MM.1S (cell line): ENCODE measurements at regions not wholly inside any gene's neighbourhood (a gene's known extent, or its start where the extent isn't known, plus 50 kb on each side); places are given as distances from the start of the nearest gene placed in this dataset.

ENCODE experiments used
- DNase-seq: peaks from one replicate; pipeline ENCODE4 v3.0.0-alpha.2; 2015
- H2AFZ ChIP-seq: fragments of 300-600 bp; sonication (generic); 2 replicates; pipeline ENCODE4 v1.6.0; 2016; ENCODE audit warnings: antibody characterized with exemption, low read length
- H3F3A ChIP-seq: fragments of 300-600 bp; sonication (generic); 2 replicates; pipeline ENCODE4 v1.6.1; 2016; ENCODE audit warnings: mild to moderate bottlenecking, antibody characterized with exemption, low read length, moderate library complexity, mixed read lengths; ENCODE audit not compliant: insufficient read depth
- H3K27ac ChIP-seq: fragments of 300-600 bp; sonication (generic); 2 replicates; pipeline ENCODE4 v1.5.1; 2016; ENCODE audit warnings: mild to moderate bottlenecking, low read length
- H3K27me3 ChIP-seq: fragments of 300-600 bp; sonication (generic); replicated peaks from 2 replicates; pipeline ENCODE4 v1.6.0; 2016; ENCODE audit warnings: low read length; ENCODE audit not compliant: insufficient read depth
- H3K36me3 ChIP-seq: fragments of 300-600 bp; sonication (generic); replicated peaks from 2 replicates; pipeline ENCODE4 v1.6.1; 2016; ENCODE audit warnings: mild to moderate bottlenecking, low read length, mixed read lengths; ENCODE audit not compliant: insufficient read depth
- H3K4me1 ChIP-seq: fragments of 300-600 bp; sonication (generic); 2 replicates; pipeline ENCODE4 v1.6.1; 2016; ENCODE audit warnings: low read length, mixed read lengths
- H3K4me2 ChIP-seq: fragments of 300-600 bp; sonication (generic); 2 replicates; pipeline ENCODE4 v1.6.0; 2016; ENCODE audit warnings: low read depth, low read length
- H3K4me3 ChIP-seq: fragments of 300-600 bp; sonication (generic); 2 replicates; pipeline ENCODE4 v1.5.1; 2016; ENCODE audit warnings: low read length, mixed read lengths
- H3K79me2 ChIP-seq: fragments of 300-600 bp; sonication (generic); 2 replicates; pipeline ENCODE4 v1.6.1; 2016; ENCODE audit warnings: mixed run types, low read length, mixed read lengths
- H3K9ac ChIP-seq: fragments of 300-600 bp; sonication (generic); 2 replicates; pipeline ENCODE4 v1.6.1; 2016; ENCODE audit warnings: low read length, mixed read lengths
- H3K9me2 ChIP-seq: fragments of 300-600 bp; sonication (generic); replicated peaks from 2 replicates; pipeline ENCODE4 v1.6.1; 2016; ENCODE audit warnings: mild to moderate bottlenecking, low read length, mixed read lengths; ENCODE audit not compliant: insufficient read depth
- H3K9me3 ChIP-seq: fragments of 300-600 bp; sonication (generic); replicated peaks from 2 replicates; pipeline ENCODE4 v1.6.1; 2016; ENCODE audit warnings: mild to moderate bottlenecking, low read length, mixed read lengths; ENCODE audit not compliant: insufficient read depth
- H4K20me1 ChIP-seq: fragments of 300-600 bp; sonication (generic); 2 replicates; pipeline ENCODE4 v1.6.1; 2016; ENCODE audit warnings: mild to moderate bottlenecking, low read length, moderate library complexity, mixed read lengths; ENCODE audit not compliant: insufficient read depth
- CTCF ChIP-seq: fragments of 300-600 bp; sonication (generic); IDR thresholded peaks from 2 replicates; pipeline ENCODE4 v1.5.1; 2016; ENCODE audit warnings: antibody characterized with exemption, low read length, mixed read lengths
- EZH2 ChIP-seq: fragments of 300-600 bp; sonication (generic); optimal IDR thresholded peaks from 2 replicates; pipeline ENCODE3; 2017; ENCODE audit warnings: low read depth, mild to moderate bottlenecking, antibody characterized with exemption, low read length, mixed read lengths
- EZH2phosphoT487 ChIP-seq: fragments of 300-600 bp; sonication (generic); IDR thresholded peaks from 2 replicates; pipeline ENCODE4 v1.6.1; 2018; ENCODE audit warnings: antibody characterized with exemption, low read length

GRCh38 chr12:38490073-38490472 is 173.5 kb downstream of the ALG10B start:
- no peaks in the 10 kb centered on the region for H3K9me2 ChIP-seq
- no peaks in the 10 kb centered on the region for H3K36me3 ChIP-seq
- no peak overlapping the region for H3K4me2 ChIP-seq
- no peaks in the 10 kb centered on the region for H3K4me1 ChIP-seq
- no peak overlapping the region for H3K4me3 ChIP-seq
- no peak overlapping the region for H3K27ac ChIP-seq
- no peaks in the 10 kb centered on the region for H4K20me1 ChIP-seq
- no peaks in the 10 kb centered on the region for H3K79me2 ChIP-seq
- H3K9ac ChIP-seq, result no peak overlapping the region
- TF ChIP-seq EZH2, result no peak
- TF ChIP-seq EZH2phosphoT487, result no peak
- TF ChIP-seq CTCF, result no peak
- no peaks in the 10 kb centered on the region for H3K9me3 ChIP-seq
- DNase-seq, result no peak
- H2AFZ ChIP-seq, result no peak overlapping the region
- no peaks in the 10 kb centered on the region for H3K27me3 ChIP-seq
- no peaks in the 10 kb centered on the region for H3F3A ChIP-seq

GRCh38 chr12:38490941-38491340 is 174.4 kb downstream of the ALG10B start:
- Histone ChIP-seq H3K36me3 (no peaks in the 10 kb centered on the region), H3K9me2 (no peaks in the 10 kb centered on the region), H4K20me1 (no peaks in the 10 kb centered on the region), H3K4me2 (no peak overlapping the region), H3K9ac (no peak overlapping the region), H3K4me3 (no peak overlapping the region), H3K79me2 (no peaks in the 10 kb centered on the region), H3K4me1 (no peaks in the 10 kb centered on the region), H3K27ac (no peak overlapping the region), H3F3A (no peaks in the 10 kb centered on the region), H3K27me3 (no peaks in the 10 kb centered on the region), H2AFZ (no peak overlapping the region), H3K9me3 (no peaks in the 10 kb centered on the region)
- TF ChIP-seq CTCF, result no peak
- TF ChIP-seq EZH2phosphoT487, result no peak
- no peak for TF ChIP-seq EZH2
- DNase-seq, result no peak

GRCh38 chr12:38501481-38501880 is 184.9 kb downstream of the ALG10B start:
- no peaks in the 10 kb centered on the region for H3K79me2 ChIP-seq
- H3K36me3 ChIP-seq, result no peaks in the 10 kb centered on the region
- no peak overlapping the region for H3K27ac ChIP-seq
- H3K9me2 ChIP-seq, result no peaks in the 10 kb centered on the region
- H4K20me1 ChIP-seq, result no peaks in the 10 kb centered on the region
- TF ChIP-seq EZH2phosphoT487, result no peak
- no peak for TF ChIP-seq CTCF
- no peak for TF ChIP-seq EZH2
- no peaks in the 10 kb centered on the region for H3F3A ChIP-seq
- no peak for DNase-seq
- no peaks in the 10 kb centered on the region for H3K4me1 ChIP-seq
- no peaks in the 10 kb centered on the region for H3K9me3 ChIP-seq
- H3K4me3 ChIP-seq, result no peak overlapping the region
- H3K9ac ChIP-seq, result no peak overlapping the region
- H3K4me2 ChIP-seq, result no peak overlapping the region
- H3K27me3 ChIP-seq, result no peaks in the 10 kb centered on the region
- H2AFZ ChIP-seq, result no peak overlapping the region
